ENCODE measurements at regions not wholly inside any gene's neighbourhood (a gene's known extent, or its start where the extent isn't known, plus 50 kb on each side); places are given as distances from the start of the nearest gene placed in this dataset.

GRCh38 chr3:177435301-177435700 is 238.0 kb upstream of the TBL1XR1 start:
- Histone ChIP-seq H3K9me3 (ENCODE audit: insufficient read depth in 2 of 2, low read depth in 1 of 2, low read length in 1 of 2) (no peaks in the 10 kb centered on the region), H3K27me3 (replicated peaks in 1 of 4; ENCODE audit: control insufficient read depth in 3 of 4, extremely low read depth in 1 of 4, insufficient read depth in 3 of 4, low read length in 3 of 4) (no peaks in the 10 kb centered on the region), H2AFZ (ENCODE audit: low read length) (no peak overlapping the region), H3K4me3 (ENCODE audit: extremely low read depth in 1 of 4, insufficient read depth in 2 of 4, low read depth in 3 of 4, low read length in 4 of 4) (no peak overlapping the region), H3K23ac (ENCODE audit: insufficient read length) (no peak overlapping the region), H4K5ac (ENCODE audit: insufficient read length, low read depth, low read length) (no peak overlapping the region), H2BK5ac (ENCODE audit: low read depth, low read length) (no peak overlapping the region), H3K9ac (replicated peaks in 1 of 4; ENCODE audit: extremely low read depth in 1 of 4, low read depth in 3 of 4, low read length in 3 of 4) (no peak overlapping the region), H4K20me1 (replicated peaks in 1 of 2; ENCODE audit: control insufficient read depth in 1 of 2, insufficient read depth in 2 of 2, low read length in 2 of 2) (no peaks in the 10 kb centered on the region), H2AK5ac (ENCODE audit: low read depth, low read length) (no peak overlapping the region), H3K4me2 (ENCODE audit: insufficient read depth in 1 of 2, low read depth in 2 of 2, low read length in 2 of 2) (no peak overlapping the region), H4K91ac (replicated peaks; ENCODE audit: insufficient read length, low read length) (no peak overlapping the region), H3K14ac (ENCODE audit: insufficient read length) (no peak overlapping the region), H3K4me1 (replicated peaks in 1 of 4; ENCODE audit: control insufficient read depth in 3 of 4, insufficient read depth in 4 of 4, low read length in 3 of 4) (peaks cover 0 to 11% (median 6%) of the 10 kb centered on the region in 4 experiments; a peak in 6 of 7 replicates), H3K27ac (ENCODE audit: low read depth, low read length) (no peak overlapping the region), H2BK15ac (ENCODE audit: low read length) (no peak overlapping the region), H3K23me2 (ENCODE audit: low read depth, low read length) (no peaks in the 10 kb centered on the region), H3K56ac (replicated peaks; ENCODE audit: insufficient read length, low read depth, low read length) (no peak overlapping the region), H3K36me3 (ENCODE audit: control insufficient read depth in 2 of 4, insufficient read depth in 4 of 4, low read length in 3 of 4) (no peaks in the 10 kb centered on the region), H2BK20ac (ENCODE audit: low read length) (no peak overlapping the region), H3K18ac (ENCODE audit: extremely low read depth, low read length) (no peak overlapping the region), H3K79me1 (ENCODE audit: low read depth, low read length) (no peaks in the 10 kb centered on the region), H4K8ac (ENCODE audit: extremely low read depth, insufficient read depth, low read length) (no peak overlapping the region), H3K79me2 (ENCODE audit: control insufficient read depth in 1 of 2, insufficient read depth in 2 of 2, low read length in 2 of 2) (no peaks in the 10 kb centered on the region), H2BK12ac (ENCODE audit: low read depth, low read length) (no peak overlapping the region), H2BK120ac (replicated peaks; ENCODE audit: low read depth, low read length) (no peak overlapping the region), H3K4ac (replicated peaks; ENCODE audit: insufficient read length, low read depth, low read length) (no peak overlapping the region)
- ChIA-PET CTCF (ENCODE audit: partially characterized antibody) (no interaction called here), POLR2A (ENCODE audit: partially characterized antibody) (no interaction called here)
- FAIRE-seq (no peak), DNase-seq (ENCODE audit: low read depth in 1 of 2, low spot score in 2 of 2) (no peak)
- WGBS, 2 experiments (ENCODE audit: extremely low coverage in 1 of 2, insufficient coverage in 1 of 2, insufficient read length in 1 of 2, insufficient replicate concordance in 2 of 2, low coverage in 1 of 2, low lambda C conversion rate in 2 of 2, missing lambda C conversion rate in 1 of 2): 96% methylated on average over 3 of the region's 3 CpGs; no CpG with 5 or more reads in 1 of the 2 experiments
- TF ChIP-seq PHF8 (conservative IDR thresholded peaks at IDR 0.05; ENCODE audit: low read depth, low read length) (no peak), MAFK (IDR thresholded peaks at IDR 0.05; ENCODE audit: low read depth, low read length) (no peak), MAX (IDR thresholded peaks at IDR 0.05) (no peak), CBX5 (IDR thresholded peaks at IDR 0.05; ENCODE audit: low read depth, low read length) (no peak), CHD2 (IDR thresholded peaks at IDR 0.05; ENCODE audit: low read length) (no peak), KDM1A (IDR thresholded peaks at IDR 0.05; ENCODE audit: borderline replicate concordance, low read length) (no peak), RXRA (IDR thresholded peaks at IDR 0.05; ENCODE audit: insufficient read depth, low read depth, low read length) (no peak), SAP30 (IDR thresholded peaks at IDR 0.05; ENCODE audit: insufficient read depth, insufficient replicate concordance, low read length) (no peak), ZNF274 (IDR thresholded peaks at IDR 0.05; ENCODE audit: borderline replicate concordance, extremely low read depth, low read length) (no peak), CREB1 (IDR thresholded peaks at IDR 0.05) (no peak), SUZ12 (IDR thresholded peaks at IDR 0.05; ENCODE audit: low read length) (no peak)
- TF ChIP-seq, protein P1, sequence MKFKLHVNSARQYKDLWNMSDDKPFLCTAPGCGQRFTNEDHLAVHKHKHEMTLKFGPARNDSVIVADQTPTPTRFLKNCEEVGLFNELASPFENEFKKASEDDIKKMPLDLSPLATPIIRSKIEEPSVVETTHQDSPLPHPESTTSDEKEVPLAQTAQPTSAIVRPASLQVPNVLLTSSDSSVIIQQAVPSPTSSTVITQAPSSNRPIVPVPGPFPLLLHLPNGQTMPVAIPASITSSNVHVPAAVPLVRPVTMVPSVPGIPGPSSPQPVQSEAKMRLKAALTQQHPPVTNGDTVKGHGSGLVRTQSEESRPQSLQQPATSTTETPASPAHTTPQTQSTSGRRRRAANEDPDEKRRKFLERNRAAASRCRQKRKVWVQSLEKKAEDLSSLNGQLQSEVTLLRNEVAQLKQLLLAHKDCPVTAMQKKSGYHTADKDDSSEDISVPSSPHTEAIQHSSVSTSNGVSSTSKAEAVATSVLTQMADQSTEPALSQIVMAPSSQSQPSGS (IDR thresholded peaks at IDR 0.05; ENCODE audit: low read length): no peak
- TF ChIP-seq, protein P2, sequence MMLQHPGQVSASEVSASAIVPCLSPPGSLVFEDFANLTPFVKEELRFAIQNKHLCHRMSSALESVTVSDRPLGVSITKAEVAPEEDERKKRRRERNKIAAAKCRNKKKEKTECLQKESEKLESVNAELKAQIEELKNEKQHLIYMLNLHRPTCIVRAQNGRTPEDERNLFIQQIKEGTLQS (IDR thresholded peaks at IDR 0.05; ENCODE audit: insufficient read depth, low read depth, low read length): no peak
